D721Med (cell line): ENCODE measurements at regions not wholly inside any gene's neighbourhood (a gene's known extent, or its start where the extent isn't known, plus 50 kb on each side); places are given as distances from the start of the nearest gene placed in this dataset.

Experiments used
- DNase-seq: peaks from one replicate; pipeline ENCODE4 v3.0.0; 2011; ENCODE audit warnings: low spot score; ENCODE audit not compliant: insufficient read length
- FAIRE-seq: peaks from 2 replicates; lab custom pipeline; 2011; peaks lifted over from hg19 to GRCh38; lab: Jason Lieb, UNC
- CTCF ChIP-seq: IDR thresholded peaks from 2 replicates; pipeline ENCODE4 v1.5.1; 2012; ENCODE audit warnings: mild to moderate bottlenecking, control low read depth; ENCODE audit not compliant: insufficient read depth; ENCODE audit errors: missing control alignments

GRCh38 chr4:107531927-107532326, 188.1 kb downstream of the PAPSS1 start:
- FAIRE-seq = no peak
- no peak for DNase-seq
- no peak for TF ChIP-seq CTCF

GRCh38 chr4:107520368-107520767, 199.7 kb downstream of the PAPSS1 start:
- no peak for TF ChIP-seq CTCF

GRCh38 chr4:107519053-107519452, 201.0 kb downstream of the PAPSS1 start:
- no peak for FAIRE-seq
- TF ChIP-seq CTCF = peak; percentile 49
- DNase-seq = no peak

More at GRCh38 chr4:107520368-107520767, 199.7 kb downstream of the PAPSS1 start:
- FAIRE-seq = no peak
- DNase-seq = no peak

GRCh38 chr4:107518076-107518475, 202.0 kb downstream of the PAPSS1 start:
- FAIRE-seq = no peak
- no peak for TF ChIP-seq CTCF
- no peak for DNase-seq

GRCh38 chr4:107512549-107512948, 207.5 kb downstream of the PAPSS1 start:
- no peak for TF ChIP-seq CTCF
- FAIRE-seq (no peak), DNase-seq (no peak)

- no peak for FAIRE-seq
- no peak for DNase-seq
- TF ChIP-seq CTCF = no peak
These were observed 210.4 kb downstream of the PAPSS1 start for GRCh38 chr4:107509615-107510014.

- FAIRE-seq = no peak
- no peak for TF ChIP-seq CTCF
These were observed 219.5 kb downstream of the PAPSS1 start for GRCh38 chr4:107500551-107500950.

More at GRCh38 chr4:107500551-107500950, 219.5 kb downstream of the PAPSS1 start:
- DNase-seq = no peak
